ENCODE measurements at regions not wholly inside any gene's neighbourhood (a gene's known extent, or its start where the extent isn't known, plus 50 kb on each side); places are given as distances from the start of the nearest gene placed in this dataset.

- TF ChIP-seq, protein P1, sequence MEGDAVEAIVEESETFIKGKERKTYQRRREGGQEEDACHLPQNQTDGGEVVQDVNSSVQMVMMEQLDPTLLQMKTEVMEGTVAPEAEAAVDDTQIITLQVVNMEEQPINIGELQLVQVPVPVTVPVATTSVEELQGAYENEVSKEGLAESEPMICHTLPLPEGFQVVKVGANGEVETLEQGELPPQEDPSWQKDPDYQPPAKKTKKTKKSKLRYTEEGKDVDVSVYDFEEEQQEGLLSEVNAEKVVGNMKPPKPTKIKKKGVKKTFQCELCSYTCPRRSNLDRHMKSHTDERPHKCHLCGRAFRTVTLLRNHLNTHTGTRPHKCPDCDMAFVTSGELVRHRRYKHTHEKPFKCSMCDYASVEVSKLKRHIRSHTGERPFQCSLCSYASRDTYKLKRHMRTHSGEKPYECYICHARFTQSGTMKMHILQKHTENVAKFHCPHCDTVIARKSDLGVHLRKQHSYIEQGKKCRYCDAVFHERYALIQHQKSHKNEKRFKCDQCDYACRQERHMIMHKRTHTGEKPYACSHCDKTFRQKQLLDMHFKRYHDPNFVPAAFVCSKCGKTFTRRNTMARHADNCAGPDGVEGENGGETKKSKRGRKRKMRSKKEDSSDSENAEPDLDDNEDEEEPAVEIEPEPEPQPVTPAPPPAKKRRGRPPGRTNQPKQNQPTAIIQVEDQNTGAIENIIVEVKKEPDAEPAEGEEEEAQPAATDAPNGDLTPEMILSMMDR (conservative IDR thresholded peaks at IDR 0.05): no peak
- no peak for TF ChIP-seq EZH2 (IDR thresholded peaks at IDR 0.05; ENCODE audit: low read depth)
Observed at GRCh38 chr17:70323269-70323668, 153.9 kb downstream of the KCNJ2 start.

All from PC-9 (cell line).